PC-3 (cell line): ENCODE measurements at regions not wholly inside any gene's neighbourhood (a gene's known extent, or its start where the extent isn't known, plus 50 kb on each side); places are given as distances from the start of the nearest gene placed in this dataset.

Experiments used
- EZH2 ChIP-seq: fragments of 300-600 bp; sonication (generic); IDR thresholded peaks from one replicate; pipeline ENCODE4 v1.6.1; 2017; ENCODE audit warnings: antibody characterized with exemption, mild to moderate bottlenecking, low read length; ENCODE audit not compliant: unreplicated experiment
- EZH2phosphoT487 ChIP-seq: fragments of 300-600 bp; sonication (generic); IDR thresholded peaks from 2 replicates; pipeline ENCODE4 v1.6.1; 2018; ENCODE audit warnings: mild to moderate bottlenecking, antibody characterized with exemption, low read length, borderline replicate concordance
- TF ChIP-seq, protein P1 (sequence below): fragments of 300-600 bp; sonication (generic); conservative IDR thresholded peaks from 2 replicates; pipeline ENCODE4 v1.5.1; 2017; ENCODE audit warnings: antibody characterized with exemption, low read depth, mild to moderate bottlenecking, low read length

DNA sequence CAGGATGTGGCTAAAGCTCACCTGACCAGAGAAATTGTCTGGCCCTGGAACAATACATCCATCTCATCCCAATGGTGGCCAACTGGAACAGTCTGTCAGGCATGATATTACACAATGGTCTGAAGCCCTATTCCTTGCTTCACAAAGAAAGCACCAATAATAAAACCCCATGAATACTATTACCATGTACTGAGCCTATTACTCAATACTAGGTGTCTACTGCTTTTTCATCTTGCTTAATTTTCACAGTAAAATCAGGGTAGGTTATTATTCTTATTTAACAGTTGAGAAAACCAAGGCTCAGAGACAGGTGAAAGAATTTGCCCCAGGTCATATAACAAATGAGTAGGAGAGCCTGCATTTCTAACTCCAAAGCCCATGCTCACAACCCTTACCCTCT is 68.9 kb upstream of the CAPRIN1 start:
- TF ChIP-seq, protein P1, sequence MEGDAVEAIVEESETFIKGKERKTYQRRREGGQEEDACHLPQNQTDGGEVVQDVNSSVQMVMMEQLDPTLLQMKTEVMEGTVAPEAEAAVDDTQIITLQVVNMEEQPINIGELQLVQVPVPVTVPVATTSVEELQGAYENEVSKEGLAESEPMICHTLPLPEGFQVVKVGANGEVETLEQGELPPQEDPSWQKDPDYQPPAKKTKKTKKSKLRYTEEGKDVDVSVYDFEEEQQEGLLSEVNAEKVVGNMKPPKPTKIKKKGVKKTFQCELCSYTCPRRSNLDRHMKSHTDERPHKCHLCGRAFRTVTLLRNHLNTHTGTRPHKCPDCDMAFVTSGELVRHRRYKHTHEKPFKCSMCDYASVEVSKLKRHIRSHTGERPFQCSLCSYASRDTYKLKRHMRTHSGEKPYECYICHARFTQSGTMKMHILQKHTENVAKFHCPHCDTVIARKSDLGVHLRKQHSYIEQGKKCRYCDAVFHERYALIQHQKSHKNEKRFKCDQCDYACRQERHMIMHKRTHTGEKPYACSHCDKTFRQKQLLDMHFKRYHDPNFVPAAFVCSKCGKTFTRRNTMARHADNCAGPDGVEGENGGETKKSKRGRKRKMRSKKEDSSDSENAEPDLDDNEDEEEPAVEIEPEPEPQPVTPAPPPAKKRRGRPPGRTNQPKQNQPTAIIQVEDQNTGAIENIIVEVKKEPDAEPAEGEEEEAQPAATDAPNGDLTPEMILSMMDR = no peak
- TF ChIP-seq EZH2 (no peak), EZH2phosphoT487 (no peak)
